IPS-18a (cell line): ENCODE measurements at regions not wholly inside any gene's neighbourhood (a gene's known extent, or its start where the extent isn't known, plus 50 kb on each side); places are given as distances from the start of the nearest gene placed in this dataset.

ENCODE experiments used
- H3K27ac ChIP-seq: one replicate; pipeline ENCODE4 v1.5.1; 2013; ENCODE audit warnings: low read length
- H3K27me3 ChIP-seq: one replicate; pipeline ENCODE4 v1.6.1; 2013; ENCODE audit warnings: mild to moderate bottlenecking, low read length; ENCODE audit not compliant: control insufficient read depth, insufficient read depth
- H3K36me3 ChIP-seq: one replicate; pipeline ENCODE4 v1.6.1; 2013; ENCODE audit warnings: low read depth, low read length; ENCODE audit not compliant: control insufficient read depth
- H3K4me1 ChIP-seq: one replicate; pipeline ENCODE4 v1.6.1; 2013; ENCODE audit warnings: low read depth, low read length; ENCODE audit not compliant: control insufficient read depth
- H3K4me3 ChIP-seq: one replicate; pipeline ENCODE4 v1.5.1; 2013; ENCODE audit warnings: low read length
- H3K9ac ChIP-seq: one replicate; pipeline ENCODE4 v1.6.1; 2013; ENCODE audit warnings: mild to moderate bottlenecking, low read length, moderate library complexity
- H3K9me3 ChIP-seq: one replicate; pipeline ENCODE4 v1.6.1; 2013; ENCODE audit warnings: low read depth, low read length; ENCODE audit not compliant: control insufficient read depth

GRCh38 chr12:59977779-59978178, 381.9 kb downstream of the SLC16A7 start:
- Histone ChIP-seq H3K4me3 (no peak overlapping the region), H3K27me3 (no peaks in the 10 kb centered on the region), H3K36me3 (no peaks in the 10 kb centered on the region), H3K9me3 (no peaks in the 10 kb centered on the region), H3K27ac (no peak overlapping the region), H3K4me1 (no peaks in the 10 kb centered on the region), H3K9ac (no peak overlapping the region)

- Histone ChIP-seq H3K4me3 (no peak overlapping the region), H3K27ac (no peak overlapping the region), H3K9me3 (no peaks in the 10 kb centered on the region), H3K4me1 (no peaks in the 10 kb centered on the region), H3K27me3 (no peaks in the 10 kb centered on the region), H3K36me3 (no peaks in the 10 kb centered on the region), H3K9ac (no peak overlapping the region)
Observed at GRCh38 chr12:59980476-59980875, 384.6 kb downstream of the SLC16A7 start.

GRCh38 chr12:59999291-59999690, 403.5 kb downstream of the SLC16A7 start:
- Histone ChIP-seq H3K9me3 (no peaks in the 10 kb centered on the region), H3K9ac (no peak overlapping the region), H3K36me3 (no peaks in the 10 kb centered on the region), H3K4me1 (peaks cover 14% of the 10 kb centered on the region), H3K27ac (no peak overlapping the region), H3K27me3 (no peaks in the 10 kb centered on the region), H3K4me3 (no peak overlapping the region)

GRCh38 chr12:60010486-60010885, 414.7 kb downstream of the SLC16A7 start:
- no peaks in the 10 kb centered on the region for H3K27me3 ChIP-seq
- H3K4me1 ChIP-seq: no peaks in the 10 kb centered on the region
- H3K36me3 ChIP-seq: no peaks in the 10 kb centered on the region
- H3K9me3 ChIP-seq: no peaks in the 10 kb centered on the region
- no peak overlapping the region for H3K9ac ChIP-seq
- no peak overlapping the region for H3K4me3 ChIP-seq
- no peak overlapping the region for H3K27ac ChIP-seq

- Histone ChIP-seq H3K4me1 (no peaks in the 10 kb centered on the region), H3K9ac (no peak overlapping the region), H3K27me3 (no peaks in the 10 kb centered on the region), H3K27ac (no peak overlapping the region), H3K36me3 (no peaks in the 10 kb centered on the region), H3K9me3 (no peaks in the 10 kb centered on the region), H3K4me3 (no peak overlapping the region)
Observed at GRCh38 chr12:60012659-60013058, 416.8 kb downstream of the SLC16A7 start.

GRCh38 chr12:60014436-60014835, 418.6 kb downstream of the SLC16A7 start:
- no peaks in the 10 kb centered on the region for H3K9me3 ChIP-seq

GRCh38 chr12:60020068-60020467, 424.2 kb downstream of the SLC16A7 start:
- Histone ChIP-seq H3K4me1 (no peaks in the 10 kb centered on the region), H3K27ac (no peak overlapping the region), H3K9me3 (no peaks in the 10 kb centered on the region), H3K27me3 (no peaks in the 10 kb centered on the region), H3K4me3 (no peak overlapping the region), H3K9ac (no peak overlapping the region), H3K36me3 (no peaks in the 10 kb centered on the region)

More at GRCh38 chr12:60014436-60014835, 418.6 kb downstream of the SLC16A7 start:
- Histone ChIP-seq H3K9ac (no peak overlapping the region), H3K27ac (no peak overlapping the region), H3K36me3 (no peaks in the 10 kb centered on the region), H3K27me3 (no peaks in the 10 kb centered on the region), H3K4me3 (no peak overlapping the region), H3K4me1 (no peaks in the 10 kb centered on the region)

- Histone ChIP-seq H3K4me1 (no peaks in the 10 kb centered on the region), H3K36me3 (no peaks in the 10 kb centered on the region), H3K9ac (no peak overlapping the region), H3K27me3 (no peaks in the 10 kb centered on the region), H3K9me3 (no peaks in the 10 kb centered on the region), H3K4me3 (no peak overlapping the region), H3K27ac (no peak overlapping the region)
Observed at GRCh38 chr12:60021235-60021634, 425.4 kb downstream of the SLC16A7 start.

- Histone ChIP-seq H3K36me3 (no peaks in the 10 kb centered on the region), H3K4me3 (no peak overlapping the region), H3K4me1 (no peaks in the 10 kb centered on the region), H3K27me3 (no peaks in the 10 kb centered on the region), H3K9ac (no peak overlapping the region), H3K9me3 (no peaks in the 10 kb centered on the region), H3K27ac (no peak overlapping the region)
Observed at GRCh38 chr12:60027266-60027665, 431.4 kb downstream of the SLC16A7 start.

GRCh38 chr12:60034147-60034546, 438.3 kb downstream of the SLC16A7 start:
- Histone ChIP-seq H3K36me3 (no peaks in the 10 kb centered on the region), H3K9me3 (peaks cover 12% of the 10 kb centered on the region), H3K27ac (no peak overlapping the region), H3K27me3 (no peaks in the 10 kb centered on the region), H3K4me1 (no peaks in the 10 kb centered on the region), H3K9ac (no peak overlapping the region), H3K4me3 (no peak overlapping the region)

GRCh38 chr12:60035835-60036234, 440.0 kb downstream of the SLC16A7 start:
- no peaks in the 10 kb centered on the region for H3K36me3 ChIP-seq
- no peak overlapping the region for H3K4me3 ChIP-seq
- peaks cover 12% of the 10 kb centered on the region for H3K9me3 ChIP-seq
- H3K4me1 ChIP-seq: no peaks in the 10 kb centered on the region
- no peak overlapping the region for H3K27ac ChIP-seq
- no peaks in the 10 kb centered on the region for H3K27me3 ChIP-seq
- no peak overlapping the region for H3K9ac ChIP-seq

GRCh38 chr12:60042835-60043234, 447.0 kb downstream of the SLC16A7 start:
- no peaks in the 10 kb centered on the region for H3K36me3 ChIP-seq
- H3K9ac ChIP-seq: no peak overlapping the region
- no peaks in the 10 kb centered on the region for H3K4me1 ChIP-seq

More at GRCh38 chr12:60042835-60043234, 447.0 kb downstream of the SLC16A7 start:
- H3K27me3 ChIP-seq: no peaks in the 10 kb centered on the region
- H3K9me3 ChIP-seq: no peaks in the 10 kb centered on the region
- no peak overlapping the region for H3K4me3 ChIP-seq
- H3K27ac ChIP-seq: no peak overlapping the region
